K562 (cell line): ENCODE measurements at regions not wholly inside any gene's neighbourhood (a gene's known extent, or its start where the extent isn't known, plus 50 kb on each side); places are given as distances from the start of the nearest gene placed in this dataset.

Experiments
- ATAC-seq: fragments of 200-7000 bp; cut with Tn5 transposase; 3 replicates; pipeline ENCODE4 v1.9.1; 2020; ENCODE audit warnings: moderate library complexity
- BruUV-seq: library from RNA; stranded (reverse); fragments of 400-500 nt; replicated peaks from 2 replicates; lab custom pipeline; 2021; lab: Mats Ljungman, UMichigan
- CTCF ChIA-PET: fragments of 300-600 bp; formaldehyde crosslinking; extraction: SDS; loops from one replicate; lab custom pipeline; 2021; ENCODE audit warnings: low intra/inter-chr PET ratio; lab: Yijun Ruan, JAX
- POLR2A ChIA-PET: fragments of 300-600, 350-650 bp; sonication (Branson Sonifier 250); formaldehyde crosslinking; extraction: SDS; loops from one replicate; lab custom pipeline; 2021; ENCODE audit warnings: antibody characterized with exemption, inconsistent platforms; lab: Yijun Ruan, JAX
- DNase-seq, 4 experiments: peaks; one replicate each; pipeline versions ENCODE4 v3.0.0 to v3.0.0-alpha.2; 2011 to 2018; ENCODE audit warnings: low spot score in 3 of 4, mixed read lengths in 3 of 4; ENCODE audit errors: extremely low read depth in 1 of 4
- FAIRE-seq: peaks from 2 replicates; lab custom pipeline; 2011; peaks lifted over from hg19 to GRCh38; lab: Jason Lieb, UNC
- H2AFZ ChIP-seq: 2 replicates; pipeline ENCODE4 v1.6.0; 2011; ENCODE audit warnings: low read depth, low read length, control low read depth, inconsistent platforms
- H3K27ac ChIP-seq: fragments of 200-600 bp; 3 replicates; pipeline ENCODE4 v1.8.0; 2011; ENCODE audit warnings: low read depth, mild to moderate bottlenecking, control low read depth, inconsistent platforms, low read length, moderate library complexity, mixed read lengths; ENCODE audit errors: extremely low read depth
- H3K27me3 ChIP-seq, 2 experiments: fragments of 300-600 bp in 1 of 2; 2 replicates in 1 of 2; 3 replicates in 1 of 2; pipeline versions ENCODE4 v1.6.0 to v1.8.0; 2011; ENCODE audit warnings: inconsistent platforms in 2 of 2, low read length in 2 of 2, mild to moderate bottlenecking in 1 of 2, mixed read lengths in 1 of 2, moderate library complexity in 1 of 2; ENCODE audit not compliant: control insufficient read depth in 2 of 2, insufficient read depth in 2 of 2
- H3K36me3 ChIP-seq: fragments of 300-600 bp; 3 replicates; pipeline ENCODE4 v1.8.0; 2011; ENCODE audit warnings: mild to moderate bottlenecking, low read length, inconsistent platforms; ENCODE audit not compliant: control insufficient read depth, insufficient read depth
- H3K4me1 ChIP-seq, 2 experiments: fragments of 200-600 bp in 1 of 2; replicated peaks in 1 of 2; 2 replicates in 1 of 2; 3 replicates in 1 of 2; pipeline versions ENCODE4 v1.5.1 to v1.8.0; 2011; ENCODE audit warnings: inconsistent platforms in 2 of 2, low read length in 2 of 2, mild to moderate bottlenecking in 1 of 2, mixed read lengths in 1 of 2, moderate library complexity in 1 of 2; ENCODE audit not compliant: control insufficient read depth in 2 of 2, insufficient read depth in 2 of 2
- H3K4me2 ChIP-seq: 2 replicates; pipeline ENCODE4 v1.6.1; 2011; ENCODE audit warnings: low read length, control low read depth, inconsistent platforms, mixed read lengths; ENCODE audit not compliant: insufficient read depth
- H3K4me3 ChIP-seq: fragments of 200-600 bp; sonication (generic), shearing (Covaris generic); 2 replicates; pipeline ENCODE4 v1.5.1; 2016; ENCODE audit warnings: control low read depth, inconsistent platforms
- H3K79me2 ChIP-seq: fragments of 200-600 bp; 3 replicates; pipeline ENCODE4 v1.8.0; 2011; ENCODE audit warnings: low read length, inconsistent platforms; ENCODE audit not compliant: control insufficient read depth, insufficient read depth
- H3K9ac ChIP-seq, 2 experiments: 2 replicates each; pipeline versions ENCODE4 v1.6.0 to v1.6.1; 2011; ENCODE audit warnings: low read depth in 2 of 2, low read length in 2 of 2, control low read depth in 1 of 2, inconsistent platforms in 1 of 2, mild to moderate bottlenecking in 1 of 2, mixed read lengths in 1 of 2; ENCODE audit not compliant: insufficient read depth in 1 of 2
- H3K9me1 ChIP-seq: one replicate; pipeline ENCODE4 v1.6.0; 2011; ENCODE audit warnings: inconsistent platforms, mild to moderate bottlenecking, low read length, moderate library complexity; ENCODE audit not compliant: control insufficient read depth, insufficient read depth
- H3K9me3 ChIP-seq: replicated peaks from 2 replicates; pipeline ENCODE4 v1.5.1; 2011; ENCODE audit warnings: low read depth, low read length, inconsistent platforms; ENCODE audit not compliant: control insufficient read depth, insufficient read depth
- H4K20me1 ChIP-seq: replicated peaks from 2 replicates; pipeline ENCODE4 v1.6.1; 2011; ENCODE audit warnings: low read length, inconsistent platforms, mixed read lengths; ENCODE audit not compliant: control insufficient read depth, insufficient read depth
- CEBPG ChIP-seq, 3 experiments: fragments of 200-800 bp in 1 of 3; sonication (Bioruptor generic) in 1 of 3; sonication (generic) in 1 of 3; formaldehyde crosslinking in 1 of 3; IDR thresholded peaks in 2 of 3; conservative IDR thresholded peaks in 1 of 3; 2 replicates each; pipeline versions ENCODE4 v1.6.1 to v1.8.0; 2016 to 2022; ENCODE audit warnings: missing compliant biosample characterization in 2 of 3, missing genetic modification characterization in 2 of 3, mild to moderate bottlenecking in 1 of 3, missing genetic modification reagents in 1 of 3
- CHCHD3 ChIP-seq: fragments of 250-450 bp; sonication (Bioruptor Pico); IDR thresholded peaks from 2 replicates; pipeline ENCODE4 v2.1.2; 2022; ENCODE audit warnings: mild to moderate bottlenecking
- FOSL1 ChIP-seq: fragments of 200-800 bp; sonication (Bioruptor generic); conservative IDR thresholded peaks from 2 replicates; pipeline ENCODE4 v1.6.1; 2016; ENCODE audit warnings: missing genetic modification characterization, missing compliant biosample characterization
- MEF2D ChIP-seq: conservative IDR thresholded peaks from 2 replicates; pipeline ENCODE4 v1.6.1; 2016; ENCODE audit warnings: low read depth, missing genetic modification characterization, missing compliant biosample characterization
- MEIS2 ChIP-seq: fragments of 450-650 bp; IDR thresholded peaks from 2 replicates; pipeline ENCODE4 v1.6.1; 2014; ENCODE audit warnings: mild to moderate bottlenecking; ENCODE audit not compliant: partially characterized antibody
- PKNOX1 ChIP-seq: fragments of 450-650 bp; IDR thresholded peaks from 2 replicates; pipeline ENCODE4 v1.6.1; 2016
- RBM17 ChIP-seq: fragments of 200-400 bp; formaldehyde crosslinking; IDR thresholded peaks from 2 replicates; pipeline ENCODE4 v1.6.1; 2017; ENCODE audit warnings: low read depth, mild to moderate bottlenecking, low read length, borderline replicate concordance
- TRIM28 ChIP-seq: fragments of 450-650 bp; IDR thresholded peaks from 2 replicates; pipeline ENCODE4 v1.6.1; 2017
- WGBS: fragments of 100-300 bp; shearing (Covaris generic); methylation state at CpG from one replicate; pipeline ENCODE4 v1.1.6; 2016; ENCODE audit warnings: low coverage, mixed read lengths; ENCODE audit not compliant: insufficient coverage; ENCODE audit errors: missing lambda C conversion rate; 5-methylcytosine and 5-hydroxymethylcytosine counted together
- in situ Hi-C: fragments of 300-500 bp; cut with MboI; formaldehyde crosslinking; loops from 4 replicates; pipeline ENCODE4 v1.15.0; 2018; ENCODE audit warnings: inconsistent platforms, mixed read lengths
- intact Hi-C: fragments of 100-400 bp; cut with micrococcal nuclease; formaldehyde crosslinking; loops from 2 replicates; pipeline ENCODE4 v1.14.2; 2022

- TF ChIP-seq PKNOX1 (peak; percentile 49; the same call in 1 of the 2 replicates), CHCHD3 (CRISPR knock-in tag) (no peak), RBM17 (no peak)
These were observed 78.8 kb upstream of the IPO9 start (continued) for GRCh38 chr1:201750120-201750519.

GRCh38 chr1:201750934-201751333 is 78.0 kb upstream of the IPO9 start:
- in situ Hi-C loops = no loop called here
- no peak for FAIRE-seq
- BruUV-seq = no TSS peak

More at GRCh38 chr1:201750934-201751333, 78.0 kb upstream of the IPO9 start:
- Histone ChIP-seq H3K36me3 (no peaks in the 10 kb centered on the region), H3K4me2 (no peak overlapping the region), H2AFZ (no peak overlapping the region), H3K9ac (no peak overlapping the region), H3K4me1 (no peaks in the 10 kb centered on the region; a peak in 1 of 5 replicates), H3K79me2 (no peaks in the 10 kb centered on the region), H3K27ac (no peak overlapping the region), H3K9me3 (no peaks in the 10 kb centered on the region), H3K27me3 (no peaks in the 10 kb centered on the region; a peak in 1 of 5 replicates), H4K20me1 (0 out of 2 replicates have a peak, but pooled peaks cover 3% of the 10 kb centered on the region), H3K4me3 (no peak overlapping the region), H3K9me1 (no peaks in the 10 kb centered on the region)
- intact Hi-C loops = loop anchor here (2.0 kb wide), 1 partner anchor 36 kb away; no protein-coding TSS in a partner anchor
- 0% methylated on average over 1 of the region's 1 CpG for WGBS
- ATAC-seq (no peak), DNase-seq (no peak)
- TF ChIP-seq MEIS2 = peak; percentile 9
- TF ChIP-seq MEF2D (tag) = no peak
- TF ChIP-seq CEBPG (CRISPR knock-in tag; IDR thresholded peaks at IDR 0.05) = no peak
- TF ChIP-seq CEBPG (tag; conservative IDR thresholded peaks at IDR 0.05 in 1 of 2, IDR thresholded peaks at IDR 0.05 in 1 of 2) = peak; percentile 33 to 64; a peak in 3 of 4 replicates
- 0 out of 2 replicates have a peak, but pooled peaks have one; percentile 23 for TF ChIP-seq FOSL1
- TF ChIP-seq TRIM28 = no peak
- POLR2A ChIA-PET = interaction anchor here (0.6 kb wide), 1 partner anchor 117 kb away, joined by 3 read pairs; no protein-coding TSS in a partner anchor
- CTCF ChIA-PET = no interaction called here
